ENCODE measurements at regions not wholly inside any gene's neighbourhood (a gene's known extent, or its start where the extent isn't known, plus 50 kb on each side); places are given as distances from the start of the nearest gene placed in this dataset.

DNA sequence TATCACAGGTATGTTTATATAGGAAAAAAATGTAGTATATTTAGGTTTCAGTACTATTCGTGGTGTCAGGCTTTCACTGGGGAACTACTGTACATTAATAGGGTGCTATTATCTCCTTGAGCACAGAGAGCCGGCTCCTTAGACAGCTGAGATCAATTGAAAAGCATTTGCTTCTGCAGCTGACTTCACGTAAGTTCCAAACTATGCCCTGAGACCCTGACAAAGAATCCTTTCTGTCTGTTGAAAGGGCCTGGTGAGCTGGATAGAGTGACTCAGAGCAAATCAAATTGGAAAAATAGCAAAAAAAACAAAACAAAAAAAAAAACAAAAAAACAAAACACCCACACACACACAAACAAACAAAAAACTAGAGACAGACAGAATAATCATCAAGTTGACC is 652.0 kb downstream of the MTRR start:
- TF ChIP-seq POLR2A (IDR thresholded peaks at IDR 0.05) (no peak), EP300 (IDR thresholded peaks at IDR 0.05) (no peak), POLR2AphosphoS5 (IDR thresholded peaks at IDR 0.05) (no peak)
- TF ChIP-seq, protein P1, sequence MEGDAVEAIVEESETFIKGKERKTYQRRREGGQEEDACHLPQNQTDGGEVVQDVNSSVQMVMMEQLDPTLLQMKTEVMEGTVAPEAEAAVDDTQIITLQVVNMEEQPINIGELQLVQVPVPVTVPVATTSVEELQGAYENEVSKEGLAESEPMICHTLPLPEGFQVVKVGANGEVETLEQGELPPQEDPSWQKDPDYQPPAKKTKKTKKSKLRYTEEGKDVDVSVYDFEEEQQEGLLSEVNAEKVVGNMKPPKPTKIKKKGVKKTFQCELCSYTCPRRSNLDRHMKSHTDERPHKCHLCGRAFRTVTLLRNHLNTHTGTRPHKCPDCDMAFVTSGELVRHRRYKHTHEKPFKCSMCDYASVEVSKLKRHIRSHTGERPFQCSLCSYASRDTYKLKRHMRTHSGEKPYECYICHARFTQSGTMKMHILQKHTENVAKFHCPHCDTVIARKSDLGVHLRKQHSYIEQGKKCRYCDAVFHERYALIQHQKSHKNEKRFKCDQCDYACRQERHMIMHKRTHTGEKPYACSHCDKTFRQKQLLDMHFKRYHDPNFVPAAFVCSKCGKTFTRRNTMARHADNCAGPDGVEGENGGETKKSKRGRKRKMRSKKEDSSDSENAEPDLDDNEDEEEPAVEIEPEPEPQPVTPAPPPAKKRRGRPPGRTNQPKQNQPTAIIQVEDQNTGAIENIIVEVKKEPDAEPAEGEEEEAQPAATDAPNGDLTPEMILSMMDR (IDR thresholded peaks at IDR 0.05) = no peak
- H3K36me3 ChIP-seq = no peaks in the 10 kb centered on the region
- no peaks in the 10 kb centered on the region for H3K9me3 ChIP-seq
- 84 to 85% methylated on average over 3 of the region's 3 CpGs for WGBS, 2 donors
- H3K27me3 ChIP-seq = no peaks in the 10 kb centered on the region
- no peak overlapping the region for H3K4me3 ChIP-seq
- DNase-seq = no peak
- no peaks in the 10 kb centered on the region for H3K4me1 ChIP-seq
- no peak overlapping the region for H3K27ac ChIP-seq
- intact Hi-C loops (cut with DNase I) = no loop called here

DNA sequence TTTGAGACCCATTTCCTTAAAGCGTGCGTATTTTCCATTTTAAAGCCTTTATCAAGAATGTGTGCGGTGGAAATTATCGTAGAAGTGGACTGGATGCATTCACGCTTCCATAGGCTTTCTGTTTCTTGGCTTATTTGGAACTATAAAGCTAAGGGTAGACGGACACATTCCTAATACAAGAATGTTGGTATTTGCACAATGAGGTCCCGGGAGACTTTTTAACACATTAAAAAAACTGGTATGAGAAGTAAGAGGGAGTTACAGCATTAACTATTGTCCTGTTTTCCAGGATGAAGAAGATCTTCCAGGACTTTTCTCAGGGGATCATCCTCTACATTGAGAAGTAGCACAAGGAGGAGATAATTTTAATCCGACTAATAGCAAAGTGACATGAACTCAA is 653.0 kb downstream of the MTRR start:
- H3K27me3 ChIP-seq = no peaks in the 10 kb centered on the region
- intact Hi-C loops (cut with DNase I) = no loop called here
- TF ChIP-seq POLR2AphosphoS5 (IDR thresholded peaks at IDR 0.05) (no peak), EP300 (IDR thresholded peaks at IDR 0.05) (no peak), POLR2A (IDR thresholded peaks at IDR 0.05) (no peak)
- TF ChIP-seq, protein P1 (IDR thresholded peaks at IDR 0.05) = no peak
- H3K9me3 ChIP-seq = no peaks in the 10 kb centered on the region
- H3K36me3 ChIP-seq = no peaks in the 10 kb centered on the region
- H3K4me3 ChIP-seq = no peak overlapping the region
- no peaks in the 10 kb centered on the region for H3K4me1 ChIP-seq
- no peak for DNase-seq
- 81 to 95% methylated on average over 8 of the region's 8 CpGs for WGBS, 2 donors
- no peak overlapping the region for H3K27ac ChIP-seq

DNA sequence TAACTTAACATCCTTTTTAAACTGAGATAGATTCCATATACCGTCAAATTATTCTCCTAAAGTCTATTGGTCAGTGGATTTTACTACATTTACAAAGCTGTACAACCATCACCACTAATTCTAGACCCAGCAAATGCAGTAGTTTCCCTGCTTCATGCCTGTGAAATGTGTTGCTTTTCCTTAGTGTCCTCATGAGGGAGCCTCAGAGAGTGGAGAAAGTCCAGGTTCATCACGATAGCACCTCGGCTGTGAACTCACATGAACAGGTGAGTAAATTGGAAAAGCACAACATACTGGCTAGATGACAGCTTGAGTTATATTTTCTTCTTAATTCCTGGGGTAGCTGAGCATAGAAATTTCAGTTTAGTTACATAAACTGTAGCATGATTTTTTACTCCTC is 653.7 kb downstream of the MTRR start:
- DNase-seq = no peak
- WGBS, 2 donors = 20 to 65% methylated on average over 3 of the region's 3 CpGs
- H3K4me1 ChIP-seq = no peaks in the 10 kb centered on the region
- H3K27me3 ChIP-seq = no peaks in the 10 kb centered on the region
- H3K36me3 ChIP-seq = no peaks in the 10 kb centered on the region
- no peak overlapping the region for H3K27ac ChIP-seq
- H3K9me3 ChIP-seq = no peaks in the 10 kb centered on the region
- intact Hi-C loops (cut with DNase I) = no loop called here
- H3K4me3 ChIP-seq = no peak overlapping the region
- TF ChIP-seq, protein P1 (IDR thresholded peaks at IDR 0.05) = no peak
- TF ChIP-seq POLR2AphosphoS5 (IDR thresholded peaks at IDR 0.05) (no peak), POLR2A (IDR thresholded peaks at IDR 0.05) (no peak), EP300 (IDR thresholded peaks at IDR 0.05) (no peak)

DNA sequence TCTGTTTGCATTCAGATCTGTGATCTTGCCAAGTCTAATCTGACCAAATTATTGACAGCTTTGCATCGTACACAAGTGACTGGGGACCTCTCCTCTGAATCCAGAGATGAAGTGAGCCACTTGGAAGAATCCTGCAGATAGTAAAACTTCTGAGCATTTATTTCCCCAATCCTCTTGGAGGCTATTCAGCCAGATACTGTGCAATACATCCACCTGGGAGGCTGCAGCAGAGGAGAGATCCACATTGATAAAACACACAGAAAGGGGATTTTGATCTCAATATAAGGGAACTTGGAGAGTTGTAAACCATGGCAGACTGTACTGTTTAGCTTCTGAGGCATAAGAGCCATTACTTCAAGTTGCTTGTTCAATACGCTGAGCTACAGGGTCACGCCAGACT is 654.6 kb downstream of the MTRR start:
- Histone ChIP-seq H3K9me3 (no peaks in the 10 kb centered on the region), H3K27ac (no peak overlapping the region), H3K27me3 (no peaks in the 10 kb centered on the region), H3K36me3 (no peaks in the 10 kb centered on the region), H3K4me3 (no peak overlapping the region), H3K4me1 (no peaks in the 10 kb centered on the region)
- WGBS, 2 donors = 77 to 83% methylated on average over 3 of the region's 3 CpGs
- no peak for TF ChIP-seq POLR2AphosphoS5 (IDR thresholded peaks at IDR 0.05)
- TF ChIP-seq EP300 (IDR thresholded peaks at IDR 0.05) = no peak
- no peak for TF ChIP-seq POLR2A (IDR thresholded peaks at IDR 0.05)
- TF ChIP-seq, protein P1 (IDR thresholded peaks at IDR 0.05) = no peak
- intact Hi-C loops (cut with DNase I) = no loop called here
- DNase-seq = no peak

DNA sequence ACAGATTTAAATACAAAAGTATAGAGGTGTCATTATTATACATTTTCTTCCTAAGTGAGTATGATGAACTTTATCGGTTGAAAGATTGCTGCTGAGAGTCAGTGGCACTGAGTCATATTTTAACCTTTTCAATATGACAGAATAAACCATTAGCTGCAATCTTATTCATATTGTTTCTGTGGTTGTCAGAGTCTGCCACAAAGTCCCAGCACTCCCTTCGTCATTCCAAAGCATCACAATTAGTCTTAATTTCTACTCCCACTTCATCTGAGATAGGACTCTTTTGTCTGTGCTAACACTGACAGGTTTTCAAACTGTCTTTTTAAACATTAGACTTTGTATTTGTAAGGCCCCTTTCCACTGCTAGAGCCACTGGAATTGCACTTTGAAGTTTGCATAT is 656.9 kb downstream of the MTRR start:
- no peaks in the 10 kb centered on the region for H3K36me3 ChIP-seq
- DNase-seq = no peak
- no peak for TF ChIP-seq EP300 (IDR thresholded peaks at IDR 0.05)
- TF ChIP-seq, protein P1 (IDR thresholded peaks at IDR 0.05) = no peak
- TF ChIP-seq POLR2AphosphoS5 (IDR thresholded peaks at IDR 0.05) = no peak
- TF ChIP-seq POLR2A (IDR thresholded peaks at IDR 0.05) = no peak
- 88 to 92% methylated on average over 2 of the region's 2 CpGs for WGBS, 2 donors
- no peaks in the 10 kb centered on the region for H3K9me3 ChIP-seq
- H3K27me3 ChIP-seq = no peaks in the 10 kb centered on the region
- no peaks in the 10 kb centered on the region for H3K4me1 ChIP-seq
- intact Hi-C loops (cut with DNase I) = no loop called here
- H3K27ac ChIP-seq = no peak overlapping the region
- H3K4me3 ChIP-seq = no peak overlapping the region
